ENCODE measurements at regions not wholly inside any gene's neighbourhood (a gene's known extent, or its start where the extent isn't known, plus 50 kb on each side); places are given as distances from the start of the nearest gene placed in this dataset.

GRCh38 chr2:163011000-163011399, 172.4 kb upstream of the KCNH7 start:
- no peaks in the 10 kb centered on the region for H3K36me3 ChIP-seq
- H3K4me1 ChIP-seq, result no peaks in the 10 kb centered on the region
- no peak overlapping the region for H3K27ac ChIP-seq
- no peak overlapping the region for H3K9ac ChIP-seq
- no peak for TF ChIP-seq Cebpa-rat (IDR thresholded peaks at IDR 0.05)
- H3K9me3 ChIP-seq (replicated peaks in 1 of 11), result peaks cover 0 to 15% (median 5%) of the 10 kb centered on the region in 11 experiments; a peak in 7 of 22 replicates
- H3K4me2 ChIP-seq, result no peak overlapping the region
- no peaks in the 10 kb centered on the region for H4K20me1 ChIP-seq
- H3K27me3 ChIP-seq, result no peaks in the 10 kb centered on the region
- H3K4me3 ChIP-seq, result no peak overlapping the region

- H3K9me3 ChIP-seq (replicated peaks in 1 of 11), result no peaks in the 10 kb centered on the region
- no peak overlapping the region for H3K4me2 ChIP-seq
- H3K27me3 ChIP-seq, result no peaks in the 10 kb centered on the region
- no peak for TF ChIP-seq Cebpa-rat (IDR thresholded peaks at IDR 0.05)
- H3K9ac ChIP-seq, result no peak overlapping the region
- H4K20me1 ChIP-seq, result no peaks in the 10 kb centered on the region
- H3K36me3 ChIP-seq, result no peaks in the 10 kb centered on the region
- H3K4me3 ChIP-seq, result no peak overlapping the region
- H3K4me1 ChIP-seq, result no peaks in the 10 kb centered on the region
- H3K27ac ChIP-seq, result no peak overlapping the region
These were observed 170.1 kb upstream of the KCNH7 start for GRCh38 chr2:163008642-163009041.

GRCh38 chr2:162994718-162995117, 156.2 kb upstream of the KCNH7 start:
- H4K20me1 ChIP-seq, result no peaks in the 10 kb centered on the region
- H3K27ac ChIP-seq, result no peak overlapping the region
- no peaks in the 10 kb centered on the region for H3K27me3 ChIP-seq
- H3K4me2 ChIP-seq, result no peak overlapping the region
- TF ChIP-seq Cebpa-rat (IDR thresholded peaks at IDR 0.05), result no peak
- no peak overlapping the region for H3K9ac ChIP-seq
- H3K4me3 ChIP-seq, result no peak overlapping the region
- no peaks in the 10 kb centered on the region for H3K4me1 ChIP-seq
- no peaks in the 10 kb centered on the region for H3K36me3 ChIP-seq
- H3K9me3 ChIP-seq (replicated peaks in 1 of 11), result 0 out of 22 replicates have a peak, but pooled peaks cover 0 to 4% (median 0%) of the 10 kb centered on the region in 11 experiments

- no peaks in the 10 kb centered on the region for H3K36me3 ChIP-seq
- 0 out of 22 replicates have a peak, but pooled peaks cover 0 to 4% (median 0%) of the 10 kb centered on the region in 11 experiments for H3K9me3 ChIP-seq (replicated peaks in 1 of 11)
- H3K27ac ChIP-seq, result no peak overlapping the region
- H4K20me1 ChIP-seq, result no peaks in the 10 kb centered on the region
- no peaks in the 10 kb centered on the region for H3K27me3 ChIP-seq
- no peak overlapping the region for H3K4me3 ChIP-seq
- H3K4me1 ChIP-seq, result no peaks in the 10 kb centered on the region
- no peak overlapping the region for H3K9ac ChIP-seq
- TF ChIP-seq Cebpa-rat (IDR thresholded peaks at IDR 0.05), result no peak
- H3K4me2 ChIP-seq, result no peak overlapping the region
These were observed 154.3 kb upstream of the KCNH7 start for GRCh38 chr2:162992828-162993227.

GRCh38 chr2:162989507-162989906, 150.9 kb upstream of the KCNH7 start:
- no peaks in the 10 kb centered on the region for H3K36me3 ChIP-seq
- 0 out of 22 replicates have a peak, but pooled peaks cover 0 to 3% (median 0%) of the 10 kb centered on the region in 11 experiments for H3K9me3 ChIP-seq (replicated peaks in 1 of 11)
- H3K4me2 ChIP-seq, result no peak overlapping the region
- no peak overlapping the region for H3K27ac ChIP-seq
- no peak overlapping the region for H3K9ac ChIP-seq
- no peaks in the 10 kb centered on the region for H3K4me1 ChIP-seq
- H3K27me3 ChIP-seq, result no peaks in the 10 kb centered on the region
- no peak for TF ChIP-seq Cebpa-rat (IDR thresholded peaks at IDR 0.05)
- H4K20me1 ChIP-seq, result no peaks in the 10 kb centered on the region
- H3K4me3 ChIP-seq, result no peak overlapping the region

GRCh38 chr2:162974771-162975170, 136.2 kb upstream of the KCNH7 start:
- Histone ChIP-seq H3K9ac (no peak overlapping the region), H3K4me1 (no peaks in the 10 kb centered on the region), H3K36me3 (no peaks in the 10 kb centered on the region), H3K4me2 (no peak overlapping the region), H3K9me3 (replicated peaks in 1 of 11) (no peaks in the 10 kb centered on the region), H3K27ac (no peak overlapping the region), H4K20me1 (no peaks in the 10 kb centered on the region), H3K4me3 (no peak overlapping the region), H3K27me3 (no peaks in the 10 kb centered on the region)
- no peak for TF ChIP-seq Cebpa-rat (IDR thresholded peaks at IDR 0.05)

- Histone ChIP-seq H3K4me2 (no peak overlapping the region), H3K36me3 (no peaks in the 10 kb centered on the region), H4K20me1 (no peaks in the 10 kb centered on the region), H3K27ac (no peak overlapping the region), H3K4me1 (no peaks in the 10 kb centered on the region), H3K9ac (no peak overlapping the region), H3K4me3 (no peak overlapping the region), H3K9me3 (replicated peaks in 1 of 11) (no peaks in the 10 kb centered on the region), H3K27me3 (no peaks in the 10 kb centered on the region)
- TF ChIP-seq Cebpa-rat (IDR thresholded peaks at IDR 0.05), result no peak
These were observed 133.8 kb upstream of the KCNH7 start for GRCh38 chr2:162972383-162972782.

- H3K4me1 ChIP-seq, result no peaks in the 10 kb centered on the region
These were observed 129.7 kb upstream of the KCNH7 start for GRCh38 chr2:162968306-162968705.

GRCh38 chr2:162967811-162968210, 129.2 kb upstream of the KCNH7 start:
- Histone ChIP-seq H3K27me3 (no peaks in the 10 kb centered on the region), H3K4me1 (no peaks in the 10 kb centered on the region), H3K9me3 (replicated peaks in 1 of 11) (no peaks in the 10 kb centered on the region), H3K4me2 (no peak overlapping the region), H3K9ac (no peak overlapping the region), H3K4me3 (no peak overlapping the region), H3K27ac (no peak overlapping the region), H3K36me3 (no peaks in the 10 kb centered on the region), H4K20me1 (no peaks in the 10 kb centered on the region)
- TF ChIP-seq Cebpa-rat (IDR thresholded peaks at IDR 0.05), result no peak

More at GRCh38 chr2:162968306-162968705, 129.7 kb upstream of the KCNH7 start:
- no peaks in the 10 kb centered on the region for H3K9me3 ChIP-seq (replicated peaks in 1 of 11)
- no peaks in the 10 kb centered on the region for H3K27me3 ChIP-seq
- TF ChIP-seq Cebpa-rat (IDR thresholded peaks at IDR 0.05), result no peak
- H3K4me2 ChIP-seq, result no peak overlapping the region
- H3K36me3 ChIP-seq, result no peaks in the 10 kb centered on the region
- H3K27ac ChIP-seq, result no peak overlapping the region
- no peaks in the 10 kb centered on the region for H4K20me1 ChIP-seq
- no peak overlapping the region for H3K4me3 ChIP-seq
- H3K9ac ChIP-seq, result no peak overlapping the region

GRCh38 chr2:162967147-162967546, 128.6 kb upstream of the KCNH7 start:
- no peak overlapping the region for H3K9ac ChIP-seq
- no peak overlapping the region for H3K4me2 ChIP-seq
- H3K4me1 ChIP-seq, result no peaks in the 10 kb centered on the region
- H3K4me3 ChIP-seq, result no peak overlapping the region
- peaks cover 0 to 4% (median 0%) of the 10 kb centered on the region in 11 experiments; a peak in 4 of 22 replicates for H3K9me3 ChIP-seq (replicated peaks in 1 of 11)
- H3K27me3 ChIP-seq, result no peaks in the 10 kb centered on the region
- H3K36me3 ChIP-seq, result no peaks in the 10 kb centered on the region
- no peak for TF ChIP-seq Cebpa-rat (IDR thresholded peaks at IDR 0.05)
- H3K27ac ChIP-seq, result no peak overlapping the region
- H4K20me1 ChIP-seq, result no peaks in the 10 kb centered on the region

Measured in BLaER1 treated with 17β-estradiol and CSF1 and Interleukin-3, amounts not matched to agents 10 nM and 100 nM (cell line).